Ectodermal cell (in vitro differentiated cells): ENCODE measurements at regions not wholly inside any gene's neighbourhood (a gene's known extent, or its start where the extent isn't known, plus 50 kb on each side); places are given as distances from the start of the nearest gene placed in this dataset.
"Not testable (repeated sequence)": the region's sequence is repeated elsewhere in the genome, so short reads cannot be mapped to it uniquely, and the experiment has no call there.

Experiments
- H3K27ac ChIP-seq: 2 replicates; pipeline ENCODE4 v1.7.0; 2013; ENCODE audit warnings: mild to moderate bottlenecking, low read depth, low read length; ENCODE audit not compliant: insufficient read depth, poor library complexity, severe bottlenecking
- H3K27me3 ChIP-seq: 2 replicates; pipeline ENCODE4 v1.7.0; 2013; ENCODE audit warnings: mild to moderate bottlenecking, low read length; ENCODE audit not compliant: insufficient read depth, control insufficient read depth, poor library complexity, severe bottlenecking
- H3K36me3 ChIP-seq: one replicate; pipeline ENCODE4 v1.7.0; 2013; ENCODE audit warnings: low read length; ENCODE audit not compliant: control insufficient read depth, insufficient read depth
- H3K4me1 ChIP-seq: one replicate; pipeline ENCODE4 v1.7.0; 2013; ENCODE audit warnings: low read length; ENCODE audit not compliant: control insufficient read depth, insufficient read depth
- H3K4me3 ChIP-seq: 2 replicates; pipeline ENCODE4 v1.7.0; 2013; ENCODE audit warnings: low read depth, low read length, control low read depth; ENCODE audit not compliant: insufficient read depth
- H3K9me3 ChIP-seq: 2 replicates; pipeline ENCODE4 v1.7.0; 2013; ENCODE audit warnings: mild to moderate bottlenecking, low read length, moderate library complexity; ENCODE audit not compliant: control insufficient read depth
- WGBS, 2 experiments: methylation state at CpG; one replicate each; pipeline ENCODE4 v1.1.7; 2013; ENCODE audit warnings: missing lambda C conversion rate in 2 of 2; 5-methylcytosine and 5-hydroxymethylcytosine counted together

DNA sequence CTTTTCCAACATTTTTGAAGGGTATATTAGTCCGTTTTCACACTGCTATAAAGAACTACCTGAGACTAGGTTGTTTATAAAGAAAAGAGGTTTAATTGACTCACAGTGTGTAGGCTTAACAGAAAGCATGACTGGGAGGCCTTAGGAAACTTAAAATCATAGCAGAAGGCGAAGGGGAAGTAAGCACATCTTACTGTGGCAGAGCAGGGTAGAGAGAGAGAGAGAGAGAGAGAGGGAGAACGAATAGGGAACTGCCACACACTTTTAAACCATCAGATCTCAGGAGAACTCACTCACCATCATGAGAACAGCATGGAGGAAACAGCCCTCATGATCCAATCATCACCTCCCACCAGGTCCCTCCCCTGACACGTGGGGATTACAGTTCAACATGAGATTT, 420.3 kb downstream of the SOCS6 start:
- H3K27me3 ChIP-seq, result no peaks in the 10 kb centered on the region
- 45 to 51% methylated on average over 3 of the region's 4 CpGs for WGBS, 2 experiments
- no peaks in the 10 kb centered on the region for H3K4me1 ChIP-seq
- no peak overlapping the region for H3K4me3 ChIP-seq
- H3K9me3 ChIP-seq, result peaks cover 5% of the 10 kb centered on the region
- H3K36me3 ChIP-seq, result no peaks in the 10 kb centered on the region
- H3K27ac ChIP-seq, result no peak overlapping the region

DNA sequence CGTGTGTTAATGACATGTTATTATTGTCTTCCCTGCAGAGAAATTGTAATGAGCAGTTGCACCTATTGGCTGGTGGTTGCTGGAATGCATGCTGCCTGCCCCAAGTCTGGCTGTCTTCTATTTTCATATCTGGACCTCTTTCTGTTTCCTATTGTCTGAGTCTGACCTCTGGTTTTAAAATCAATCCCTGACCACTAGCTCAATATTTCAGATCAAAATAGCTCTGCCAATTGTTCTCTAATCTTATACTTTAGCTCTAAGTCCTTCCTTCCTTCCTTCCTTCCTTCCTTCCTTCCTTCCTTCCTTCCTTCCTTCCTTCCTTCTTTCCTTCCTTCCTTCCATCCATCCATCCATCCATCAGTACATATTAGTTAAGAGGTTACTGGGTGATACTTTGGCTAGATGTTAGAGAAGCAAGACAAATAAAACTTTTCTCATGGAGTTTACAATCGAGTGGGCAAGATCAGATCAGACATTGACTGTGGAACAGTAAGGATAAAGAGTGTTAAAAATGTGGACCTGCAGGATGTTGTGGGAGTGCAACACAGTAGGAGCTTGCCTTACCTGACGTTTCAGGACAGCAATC, 417.1 kb downstream of the SOCS6 start:
- Histone ChIP-seq H3K27ac (no peak overlapping the region), H3K9me3 (peaks cover 2% of the 10 kb centered on the region), H3K27me3 (no peaks in the 10 kb centered on the region), H3K4me3 (no peak overlapping the region), H3K4me1 (no peaks in the 10 kb centered on the region), H3K36me3 (no peaks in the 10 kb centered on the region)
- WGBS, 2 experiments, result 53 to 59% methylated on average over 3 of the region's 3 CpGs

DNA sequence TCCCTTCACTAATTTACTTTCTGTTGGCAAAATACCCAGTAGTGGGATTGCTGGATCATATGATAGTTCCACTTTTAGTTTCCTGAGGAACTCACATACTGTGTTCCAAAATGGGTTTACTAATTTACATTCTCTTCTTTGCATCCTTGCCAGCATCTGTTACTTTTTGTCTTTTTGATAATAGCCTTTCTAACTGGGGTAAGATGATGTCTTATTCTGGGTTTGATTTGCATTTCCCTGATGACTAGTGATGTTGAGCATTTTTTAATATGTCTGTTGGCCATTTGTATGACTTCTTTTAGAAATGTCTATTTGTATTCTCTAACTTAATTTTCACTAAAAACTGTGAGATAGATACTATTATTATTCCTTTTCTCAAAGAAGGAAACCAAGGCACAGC, 411.7 kb downstream of the SOCS6 start:
- H3K27ac ChIP-seq, result no peak overlapping the region
- no peaks in the 10 kb centered on the region for H3K36me3 ChIP-seq
- H3K4me1 ChIP-seq, result no peaks in the 10 kb centered on the region
- no peaks in the 10 kb centered on the region for H3K27me3 ChIP-seq
- H3K4me3 ChIP-seq, result no peak overlapping the region
- peaks cover 6% of the 10 kb centered on the region for H3K9me3 ChIP-seq

DNA sequence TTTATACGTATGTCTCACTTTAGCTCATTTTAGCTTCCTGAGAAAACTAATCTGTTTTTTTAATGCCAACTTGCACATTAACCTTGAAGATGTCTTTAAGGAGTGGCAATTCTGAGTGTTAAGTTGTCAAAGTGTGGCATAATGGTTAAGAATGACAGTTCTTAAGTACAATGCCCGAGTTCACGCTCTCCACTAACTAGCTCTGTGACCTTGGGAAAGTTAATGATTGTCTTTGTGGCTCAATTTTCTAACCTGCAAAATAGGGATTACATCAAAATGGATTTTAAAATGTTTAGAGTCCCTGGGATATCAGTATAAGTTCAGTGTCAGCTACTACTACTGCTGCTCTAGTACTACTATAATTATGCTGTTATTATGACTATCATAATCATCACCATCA, 409.7 kb downstream of the SOCS6 start:
- H3K9me3 ChIP-seq, result peaks cover 4% of the 10 kb centered on the region
- H3K27me3 ChIP-seq, result no peaks in the 10 kb centered on the region
- no peaks in the 10 kb centered on the region for H3K36me3 ChIP-seq
- H3K27ac ChIP-seq, result no peak overlapping the region
- WGBS, 2 experiments, result 91 to 97% methylated on average over 3 of the region's 3 CpGs
- no peak overlapping the region for H3K4me3 ChIP-seq
- no peaks in the 10 kb centered on the region for H3K4me1 ChIP-seq

DNA sequence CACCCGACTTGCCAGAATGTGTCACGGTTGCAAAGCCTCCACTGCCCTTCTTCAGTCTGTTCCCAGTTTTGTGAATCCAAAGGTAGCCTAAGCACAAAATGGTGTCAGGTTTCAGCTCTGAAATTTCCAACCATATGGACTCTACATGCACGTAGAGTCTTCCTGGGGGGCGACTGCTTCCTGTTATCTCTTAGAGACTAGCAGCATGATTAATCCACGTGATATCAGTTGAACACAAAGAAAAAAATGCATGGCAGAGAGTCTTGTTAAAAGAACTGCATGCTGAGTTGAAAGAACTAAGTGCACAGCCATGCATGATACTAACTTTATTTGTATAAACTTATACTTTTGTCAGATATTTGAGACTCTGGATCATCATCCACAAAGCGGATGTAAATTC, 404.4 kb downstream of the SOCS6 start:
- Histone ChIP-seq H3K36me3 (no peaks in the 10 kb centered on the region), H3K4me1 (no peaks in the 10 kb centered on the region), H3K9me3 (no peaks in the 10 kb centered on the region), H3K27me3 (no peaks in the 10 kb centered on the region), H3K27ac (no peak overlapping the region), H3K4me3 (no peak overlapping the region)
- 64 to 73% methylated on average over 6 of the region's 6 CpGs for WGBS, 2 experiments

DNA sequence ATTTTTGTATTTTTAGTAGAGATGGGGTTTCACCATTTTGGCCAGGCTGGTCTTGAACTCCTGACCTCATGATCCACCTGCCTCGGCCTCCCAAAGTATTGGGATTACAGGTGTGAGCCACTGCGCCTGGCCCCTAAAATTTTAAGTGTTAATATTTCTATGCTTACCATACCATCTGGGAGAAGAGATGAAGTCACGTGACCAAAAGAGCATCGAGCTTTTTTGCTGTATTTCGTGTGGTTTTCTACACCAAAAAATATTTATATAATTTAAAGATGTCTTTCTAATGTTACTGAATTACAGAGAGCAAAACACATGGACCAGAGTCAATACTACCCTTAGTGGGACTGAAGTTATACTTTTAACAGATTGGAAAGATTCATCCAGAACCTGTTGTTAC, 400.9 kb downstream of the SOCS6 start:
- WGBS, 2 experiments, result 51 to 89% methylated on average over 2 to 3 of the region's 5 CpGs
- not testable (repeated sequence) for H3K27me3 ChIP-seq, H3K9me3 ChIP-seq, H3K36me3 ChIP-seq, H3K27ac ChIP-seq, H3K4me3 ChIP-seq, H3K4me1 ChIP-seq

DNA sequence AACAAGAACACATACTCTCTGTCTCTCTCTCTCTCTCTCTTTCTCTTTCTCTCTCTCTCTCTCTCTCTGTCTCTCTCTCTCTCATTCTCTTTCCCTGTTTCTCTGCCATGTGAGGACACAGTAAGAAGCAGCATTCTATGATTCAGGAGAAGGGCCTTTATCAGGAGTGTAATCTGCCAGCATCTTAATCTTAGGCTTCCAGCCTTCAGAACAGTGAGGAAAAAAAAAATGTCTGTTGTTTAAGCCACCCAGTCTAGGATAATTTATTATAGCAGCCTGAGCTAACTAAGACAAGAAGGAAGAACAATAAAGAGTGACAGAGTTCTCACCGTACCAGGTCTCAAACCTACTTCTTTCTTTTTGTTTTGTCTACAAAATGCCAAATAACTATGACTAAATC, 399.4 kb downstream of the SOCS6 start:
- WGBS, 2 experiments, result 80 to 86% methylated on average over 1 of the region's 1 CpG
- H3K4me3 ChIP-seq, result no peak overlapping the region
- H3K27me3 ChIP-seq, result no peaks in the 10 kb centered on the region
- no peaks in the 10 kb centered on the region for H3K4me1 ChIP-seq
- H3K27ac ChIP-seq, result no peak overlapping the region
- no peaks in the 10 kb centered on the region for H3K9me3 ChIP-seq
- no peaks in the 10 kb centered on the region for H3K36me3 ChIP-seq

DNA sequence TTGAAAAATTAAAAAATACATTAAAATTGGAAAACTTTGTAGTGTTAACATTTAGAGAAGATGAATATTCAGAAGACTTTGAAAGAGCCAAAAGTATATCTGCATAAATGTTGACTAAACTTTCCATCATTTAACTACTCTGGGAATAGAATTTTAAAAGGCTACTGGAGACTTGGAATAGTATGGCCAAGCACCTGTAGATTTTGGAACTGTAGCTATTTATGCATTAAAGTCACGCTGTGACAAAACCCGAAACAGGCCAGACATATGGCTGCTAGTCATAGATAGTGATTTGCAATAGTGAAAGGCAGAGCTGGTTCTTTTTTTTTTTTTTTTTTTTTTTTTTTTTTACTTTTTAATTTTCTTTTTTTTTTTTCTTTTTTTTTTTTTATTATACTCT, 396.0 kb downstream of the SOCS6 start:
- WGBS, 2 experiments, result 84 to 93% methylated on average over 2 of the region's 2 CpGs
- H3K36me3 ChIP-seq, result no peaks in the 10 kb centered on the region
- no peaks in the 10 kb centered on the region for H3K4me1 ChIP-seq
- no peaks in the 10 kb centered on the region for H3K27me3 ChIP-seq
- no peak overlapping the region for H3K4me3 ChIP-seq
- H3K27ac ChIP-seq, result no peak overlapping the region
- peaks cover 1% of the 10 kb centered on the region for H3K9me3 ChIP-seq

DNA sequence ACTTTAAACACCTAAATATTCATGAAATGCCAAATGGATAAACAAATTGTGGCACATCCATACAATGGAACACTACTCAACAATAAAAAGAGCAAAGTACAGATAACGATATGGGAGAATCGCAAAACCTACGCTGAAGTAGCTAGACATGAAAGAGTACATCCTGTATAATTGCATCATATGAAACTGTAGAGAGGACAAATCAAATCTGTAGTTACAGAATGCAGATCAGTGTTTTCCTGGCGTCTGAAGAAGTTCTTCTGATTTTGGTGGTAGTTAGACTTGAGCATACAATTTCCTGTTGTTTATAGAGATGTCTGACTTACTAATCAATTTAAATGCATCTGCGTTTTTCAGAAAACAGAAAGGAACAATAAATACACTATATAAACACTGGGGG, 394.4 kb downstream of the SOCS6 start:
- Histone ChIP-seq H3K36me3 (no peaks in the 10 kb centered on the region), H3K4me1 (no peaks in the 10 kb centered on the region), H3K27ac (no peak overlapping the region), H3K4me3 (no peak overlapping the region), H3K27me3 (no peaks in the 10 kb centered on the region), H3K9me3 (peaks cover 2% of the 10 kb centered on the region)
- 70 to 87% methylated on average over 4 to 5 of the region's 5 CpGs for WGBS, 2 experiments

DNA sequence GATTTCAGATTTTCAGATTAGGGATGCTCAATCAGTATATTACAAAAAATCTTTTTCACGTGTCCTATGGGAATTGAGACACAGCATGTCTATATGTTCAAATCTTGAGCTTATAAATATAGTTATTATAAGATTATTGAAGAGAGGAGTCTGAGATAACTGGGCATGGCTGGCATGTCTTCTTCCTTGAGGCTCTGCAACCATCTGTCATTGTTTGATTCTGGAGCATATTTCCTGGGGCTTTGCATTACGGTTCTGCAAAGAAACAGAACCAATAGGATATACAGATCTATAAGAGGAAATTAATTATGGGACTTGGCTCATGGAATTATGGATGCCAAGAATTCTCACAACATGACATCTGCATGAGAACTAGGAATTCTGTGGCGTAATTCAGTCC, 386.1 kb downstream of the SOCS6 start:
- 73 to 83% methylated on average over 3 of the region's 3 CpGs for WGBS, 2 experiments
- Histone ChIP-seq H3K4me3 (no peak overlapping the region), H3K4me1 (no peaks in the 10 kb centered on the region), H3K9me3 (peaks cover 2% of the 10 kb centered on the region), H3K36me3 (no peaks in the 10 kb centered on the region), H3K27ac (no peak overlapping the region), H3K27me3 (no peaks in the 10 kb centered on the region)

DNA sequence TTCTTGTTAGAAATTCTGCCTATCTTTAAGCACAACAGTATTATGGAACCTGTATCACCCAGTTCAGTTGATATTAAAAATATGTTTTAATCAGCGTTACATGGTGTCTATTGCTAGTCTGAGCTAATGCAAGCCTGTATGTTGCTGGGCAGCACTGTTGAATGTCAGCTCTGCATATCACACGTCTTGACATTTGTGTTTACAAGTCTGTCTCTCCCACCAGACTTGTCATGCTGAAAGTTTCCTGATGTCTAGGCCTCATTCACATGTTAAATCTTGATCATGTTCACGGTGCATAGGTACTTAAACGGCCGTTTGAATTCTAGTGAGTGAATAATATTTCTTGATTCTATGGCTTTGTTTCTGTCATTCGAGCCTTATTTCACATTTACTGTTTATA, 385.0 kb downstream of the SOCS6 start:
- H3K36me3 ChIP-seq, result no peaks in the 10 kb centered on the region
- no peaks in the 10 kb centered on the region for H3K4me1 ChIP-seq
- no peak overlapping the region for H3K4me3 ChIP-seq
- H3K27ac ChIP-seq, result no peak overlapping the region
- WGBS, 2 experiments, result 72 to 86% methylated on average over 5 of the region's 6 CpGs
- H3K27me3 ChIP-seq, result no peaks in the 10 kb centered on the region
- no peaks in the 10 kb centered on the region for H3K9me3 ChIP-seq
